ENCODE measurements at regions not wholly inside any gene's neighbourhood (a gene's known extent, or its start where the extent isn't known, plus 50 kb on each side); places are given as distances from the start of the nearest gene placed in this dataset.

- no peak for DNase-seq (ENCODE audit: low read depth in 2 of 2)
Measured at GRCh38 chr6:119658917-119659316, 309.4 kb upstream of the MAN1A1 start.

GRCh38 chr6:119655124-119655523 lies 305.6 kb upstream of the MAN1A1 start:
- no peak for DNase-seq (ENCODE audit: low read depth in 2 of 2)

- DNase-seq (ENCODE audit: low read depth in 2 of 2), result no peak
Measured at GRCh38 chr6:119653329-119653728, 303.8 kb upstream of the MAN1A1 start.

GRCh38 chr6:119649531-119649930 lies 300.0 kb upstream of the MAN1A1 start:
- DNase-seq (ENCODE audit: low read depth in 2 of 2), result no peak

- DNase-seq (ENCODE audit: low read depth in 2 of 2), result no peak
Measured at GRCh38 chr6:119647309-119647708, 297.7 kb upstream of the MAN1A1 start.

GRCh38 chr6:119643876-119644275 lies 294.3 kb upstream of the MAN1A1 start:
- no peak for DNase-seq (ENCODE audit: low read depth in 2 of 2)

- DNase-seq (ENCODE audit: low read depth in 2 of 2), result no peak
Measured at GRCh38 chr6:119637768-119638167, 288.2 kb upstream of the MAN1A1 start.

GRCh38 chr6:119636060-119636459 lies 286.5 kb upstream of the MAN1A1 start:
- no peak for DNase-seq (ENCODE audit: low read depth in 2 of 2)

GRCh38 chr6:119633461-119633860 lies 283.9 kb upstream of the MAN1A1 start:
- no peak for DNase-seq (ENCODE audit: low read depth in 2 of 2)

GRCh38 chr6:119630561-119631192 lies 281.1 kb upstream of the MAN1A1 start:
- DNase-seq (ENCODE audit: low read depth in 2 of 2), result no peak

- DNase-seq (ENCODE audit: low read depth in 2 of 2), result no peak
Measured at GRCh38 chr6:119628691-119629594, 279.4 kb upstream of the MAN1A1 start.

- DNase-seq (ENCODE audit: low read depth in 2 of 2), result no peak
Measured at GRCh38 chr6:119627908-119628669, 278.5 kb upstream of the MAN1A1 start.

- no peak for DNase-seq (ENCODE audit: low read depth in 2 of 2)
Measured at GRCh38 chr6:119626884-119627619, 277.5 kb upstream of the MAN1A1 start.

- DNase-seq (ENCODE audit: low read depth in 2 of 2), result no peak
Measured at GRCh38 chr6:119620846-119621555, 271.4 kb upstream of the MAN1A1 start.

GRCh38 chr6:119614138-119614537 lies 264.6 kb upstream of the MAN1A1 start:
- DNase-seq (ENCODE audit: low read depth in 2 of 2), result no peak

GRCh38 chr6:119612911-119613381 lies 263.4 kb upstream of the MAN1A1 start:
- no peak for DNase-seq (ENCODE audit: low read depth in 2 of 2)

GRCh38 chr6:119612176-119612891 lies 262.8 kb upstream of the MAN1A1 start:
- no peak for DNase-seq (ENCODE audit: low read depth in 2 of 2)

GRCh38 chr6:119610754-119611153 lies 261.2 kb upstream of the MAN1A1 start:
- DNase-seq (ENCODE audit: low read depth in 2 of 2), result no peak

- no peak for DNase-seq (ENCODE audit: low read depth in 2 of 2)
Measured at GRCh38 chr6:119610265-119610664, 260.7 kb upstream of the MAN1A1 start.

GRCh38 chr6:119609865-119610264 lies 260.3 kb upstream of the MAN1A1 start:
- DNase-seq (ENCODE audit: low read depth in 2 of 2), result no peak
